OCI-LY7 (cell line): ENCODE measurements at regions not wholly inside any gene's neighbourhood (a gene's known extent, or its start where the extent isn't known, plus 50 kb on each side); places are given as distances from the start of the nearest gene placed in this dataset.

Source experiments
- CTCF ChIP-seq: fragments of 200-600 bp; sonication (generic); conservative IDR thresholded peaks from 2 replicates; pipeline ENCODE4 v1.5.1; 2014; ENCODE audit warnings: mild to moderate bottlenecking, antibody characterized with exemption, low read length, moderate library complexity, mixed read lengths
- EZH2phosphoT487 ChIP-seq: fragments of 200-600 bp; sonication (generic); IDR thresholded peaks from 2 replicates; pipeline ENCODE4 v1.6.1; 2018; ENCODE audit warnings: low read depth, borderline replicate concordance, mild to moderate bottlenecking, mixed run types, antibody characterized with exemption, low read length, moderate library complexity, mixed read lengths

GRCh38 chr10:56091872-56092271 is 269.2 kb downstream of the ZWINT start:
- no peak for TF ChIP-seq CTCF
- no peak for TF ChIP-seq EZH2phosphoT487
